ENCODE measurements at regions not wholly inside any gene's neighbourhood (a gene's known extent, or its start where the extent isn't known, plus 50 kb on each side); places are given as distances from the start of the nearest gene placed in this dataset.

- H2BK120ac ChIP-seq (replicated peaks; ENCODE audit: low read depth, low read length), result no peak overlapping the region
- H3K14ac ChIP-seq (ENCODE audit: insufficient read length), result no peak overlapping the region
- 93% methylated on average over 15 of the region's 18 CpGs; no CpG with 5 or more reads in 1 of the 2 experiments for WGBS, 2 experiments (ENCODE audit: extremely low coverage in 1 of 2, insufficient coverage in 1 of 2, insufficient read length in 1 of 2, insufficient replicate concordance in 2 of 2, low coverage in 1 of 2, low lambda C conversion rate in 2 of 2, missing lambda C conversion rate in 1 of 2)
- H4K8ac ChIP-seq (ENCODE audit: extremely low read depth, insufficient read depth, low read length), result no peak overlapping the region
- H3K27me3 ChIP-seq (replicated peaks in 1 of 4; ENCODE audit: control insufficient read depth in 3 of 4, extremely low read depth in 1 of 4, insufficient read depth in 3 of 4, low read length in 3 of 4), result no peaks in the 10 kb centered on the region
- no peaks in the 10 kb centered on the region; a peak in 1 of 7 replicates for H3K4me1 ChIP-seq (replicated peaks in 1 of 4; ENCODE audit: control insufficient read depth in 3 of 4, insufficient read depth in 4 of 4, low read length in 3 of 4)
- H2AK5ac ChIP-seq (ENCODE audit: low read depth, low read length), result no peak overlapping the region
- no peaks in the 10 kb centered on the region for H3K79me2 ChIP-seq (ENCODE audit: control insufficient read depth in 1 of 2, insufficient read depth in 2 of 2, low read length in 2 of 2)
- no peak overlapping the region for H4K5ac ChIP-seq (ENCODE audit: insufficient read length, low read depth, low read length)
- peaks cover 0 to 2% of the 10 kb centered on the region in 2 experiments for H4K20me1 ChIP-seq (replicated peaks in 1 of 2; ENCODE audit: control insufficient read depth in 1 of 2, insufficient read depth in 2 of 2, low read length in 2 of 2)
- no peak overlapping the region for H3K23ac ChIP-seq (ENCODE audit: insufficient read length)
- no peak overlapping the region for H2BK20ac ChIP-seq (ENCODE audit: low read length)
- no peak overlapping the region for H3K27ac ChIP-seq (ENCODE audit: low read depth, low read length)
- H3K23me2 ChIP-seq (ENCODE audit: low read depth, low read length), result no peaks in the 10 kb centered on the region
- ChIA-PET POLR2A (ENCODE audit: partially characterized antibody) (no interaction called here), CTCF (ENCODE audit: partially characterized antibody) (no interaction called here)
- no peaks in the 10 kb centered on the region for H3K79me1 ChIP-seq (ENCODE audit: low read depth, low read length)
- H3K18ac ChIP-seq (ENCODE audit: extremely low read depth, low read length), result no peak overlapping the region
- no peak overlapping the region for H3K4ac ChIP-seq (replicated peaks; ENCODE audit: insufficient read length, low read depth, low read length)
- no peak overlapping the region for H2AFZ ChIP-seq (ENCODE audit: low read length)
- FAIRE-seq (no peak), DNase-seq (ENCODE audit: low read depth in 1 of 2, low spot score in 2 of 2) (no peak)
- H3K56ac ChIP-seq (replicated peaks; ENCODE audit: insufficient read length, low read depth, low read length), result no peak overlapping the region
- H3K4me2 ChIP-seq (ENCODE audit: insufficient read depth in 1 of 2, low read depth in 2 of 2, low read length in 2 of 2), result no peak overlapping the region
- no peak overlapping the region for H3K4me3 ChIP-seq (ENCODE audit: extremely low read depth in 1 of 4, insufficient read depth in 2 of 4, low read depth in 3 of 4, low read length in 4 of 4)
- H4K91ac ChIP-seq (replicated peaks; ENCODE audit: insufficient read length, low read length), result no peak overlapping the region
- no peak overlapping the region for H2BK15ac ChIP-seq (ENCODE audit: low read length)
- no peak overlapping the region for H3K9ac ChIP-seq (replicated peaks in 1 of 4; ENCODE audit: extremely low read depth in 1 of 4, low read depth in 3 of 4, low read length in 3 of 4)
- no peaks in the 10 kb centered on the region; a peak in 1 of 8 replicates for H3K36me3 ChIP-seq (ENCODE audit: control insufficient read depth in 2 of 4, insufficient read depth in 4 of 4, low read length in 3 of 4)
- H3K9me3 ChIP-seq (ENCODE audit: insufficient read depth in 2 of 2, low read depth in 1 of 2, low read length in 1 of 2), result peaks cover 79 to 100% of the 10 kb centered on the region in 2 experiments
- H2BK5ac ChIP-seq (ENCODE audit: low read depth, low read length), result no peak overlapping the region
- TF ChIP-seq SP4 (IDR thresholded peaks at IDR 0.05; ENCODE audit: low read length) (no peak), NANOG (IDR thresholded peaks at IDR 0.05; ENCODE audit: insufficient read depth, low read depth, low read length, poor library complexity, severe bottlenecking) (no peak), GTF2F1 (IDR thresholded peaks at IDR 0.05; ENCODE audit: borderline replicate concordance, low read depth, low read length) (no peak), SIN3A (conservative IDR thresholded peaks at IDR 0.05 in 1 of 2, IDR thresholded peaks at IDR 0.05 in 1 of 2; ENCODE audit: low read depth in 1 of 2, low read length in 2 of 2) (no peak), ASH2L (IDR thresholded peaks at IDR 0.05; ENCODE audit: low read length) (no peak), CREB1 (IDR thresholded peaks at IDR 0.05) (no peak), ATF2 (IDR thresholded peaks at IDR 0.05; ENCODE audit: low read length) (no peak), RAD21 (IDR thresholded peaks at IDR 0.05 in 1 of 2, conservative IDR thresholded peaks at IDR 0.05 in 1 of 2; ENCODE audit: low read depth in 2 of 2, low read length in 2 of 2) (no peak), POLR2AphosphoS5 (IDR thresholded peaks at IDR 0.05; ENCODE audit: low read depth, low read length) (no peak)
- H2BK12ac ChIP-seq (ENCODE audit: low read depth, low read length), result no peak overlapping the region
Measured at GRCh38 chr1:2879591-2879990, 78.1 kb upstream of the TTC34 start.
